HG02759 (cell line): ENCODE measurements at regions not wholly inside any gene's neighbourhood (a gene's known extent, or its start where the extent isn't known, plus 50 kb on each side); places are given as distances from the start of the nearest gene placed in this dataset.
"Not testable (repeated sequence)": the region's sequence is repeated elsewhere in the genome, so short reads cannot be mapped to it uniquely, and the experiment has no call there.

Experiments
- ATAC-seq: cut with Tn5 transposase; IDR thresholded peaks from one replicate; pipeline ENCODE4 v1.9.1; 2021; ENCODE audit warnings: mild to moderate bottlenecking, moderate library complexity; ENCODE audit not compliant: unreplicated experiment

GRCh38 chr1:220942278-220942677 is 63.0 kb downstream of the HLX start:
- ATAC-seq, result no peak

GRCh38 chr1:220942914-220943313 is 63.7 kb downstream of the HLX start:
- ATAC-seq, result not testable (repeated sequence)

- no peak for ATAC-seq
Observed at GRCh38 chr1:220943319-220943996, 64.2 kb downstream of the HLX start.

GRCh38 chr1:220950576-220950975 is 71.3 kb downstream of the HLX start:
- no peak for ATAC-seq

GRCh38 chr1:220952961-220953643 is 73.9 kb downstream of the HLX start:
- no peak for ATAC-seq

- no peak for ATAC-seq
Observed at GRCh38 chr1:220954321-220955075, 75.3 kb downstream of the HLX start.

- no peak for ATAC-seq
Observed at GRCh38 chr1:220955116-220955515, 75.9 kb downstream of the HLX start.

GRCh38 chr1:220956501-220957232 is 77.4 kb downstream of the HLX start:
- ATAC-seq, result no peak

- ATAC-seq, result no peak
Observed at GRCh38 chr1:220957233-220957605, 78.0 kb downstream of the HLX start.

- no peak for ATAC-seq
Observed at GRCh38 chr1:220958234-220958633, 79.0 kb downstream of the HLX start.

GRCh38 chr1:220962031-220962751 is 82.9 kb downstream of the HLX start:
- ATAC-seq, result no peak

GRCh38 chr1:220966041-220966440 is 86.8 kb downstream of the HLX start:
- no peak for ATAC-seq

- no peak for ATAC-seq
Observed at GRCh38 chr1:220966473-220966872, 87.2 kb downstream of the HLX start.

- ATAC-seq, result no peak
Observed at GRCh38 chr1:220966881-220967611, 87.8 kb downstream of the HLX start.

GRCh38 chr1:220967911-220968310 is 88.7 kb downstream of the HLX start:
- ATAC-seq, result no peak

- not testable (repeated sequence) for ATAC-seq
Observed at GRCh38 chr1:220969281-220969680, 90.0 kb downstream of the HLX start.

- no peak for ATAC-seq
Observed at GRCh38 chr1:220970311-220970710, 91.1 kb downstream of the HLX start.

GRCh38 chr1:220971221-220971620 is 92.0 kb downstream of the HLX start:
- no peak for ATAC-seq

GRCh38 chr1:220974431-220974830 is 95.2 kb downstream of the HLX start:
- ATAC-seq, result no peak

- ATAC-seq, result no peak
Observed at GRCh38 chr1:220976390-220976789, 97.1 kb downstream of the HLX start.
